Central memory CD8-positive, alpha-beta T cell (primary cell): ENCODE measurements at regions not wholly inside any gene's neighbourhood (a gene's known extent, or its start where the extent isn't known, plus 50 kb on each side); places are given as distances from the start of the nearest gene placed in this dataset.
"Not testable (repeated sequence)": the region's sequence is repeated elsewhere in the genome, so short reads cannot be mapped to it uniquely, and the experiment has no call there.

ENCODE experiments used
- ATAC-seq: fragments of 150-1000 bp; cut with Tn5 transposase; replicated peaks from 2 replicates; pipeline ENCODE4 v1.10.0; 2022; ENCODE audit warnings: mild to moderate bottlenecking, moderate FRiP score, moderate number of reproducible peaks; ENCODE audit not compliant: poor library complexity, severe bottlenecking; ENCODE audit errors: extremely low read depth
- DNase-seq, 2 donors: peaks; one replicate each; pipeline ENCODE4 v3.0.0; 2021; ENCODE audit warnings: low spot score in 2 of 2
- H3K27ac Mint-ChIP-seq: one replicate; pipeline ENCODE4 v1.8.0; 2022; ENCODE audit warnings: low read depth, mild to moderate bottlenecking, moderate library complexity, mixed read lengths
- H3K27me3 Mint-ChIP-seq: one replicate; pipeline ENCODE4 v1.8.0; 2022; ENCODE audit warnings: mixed read lengths
- H3K36me3 Mint-ChIP-seq: one replicate; pipeline ENCODE4 v1.8.0; 2022; ENCODE audit warnings: mild to moderate bottlenecking, moderate library complexity, mixed read lengths; ENCODE audit not compliant: insufficient read depth
- H3K4me1 Mint-ChIP-seq: one replicate; pipeline ENCODE4 v1.8.0; 2022; ENCODE audit warnings: mixed read lengths
- H3K4me3 Mint-ChIP-seq: one replicate; pipeline ENCODE4 v1.8.0; 2022; ENCODE audit warnings: mild to moderate bottlenecking, moderate library complexity, mixed read lengths
- H3K9me3 Mint-ChIP-seq: one replicate; pipeline ENCODE4 v1.8.0; 2022; ENCODE audit warnings: mixed read lengths

- DNase-seq = no peak
- no peak overlapping the region for H3K27ac Mint-ChIP-seq
- H3K36me3 Mint-ChIP-seq = no peaks in the 10 kb centered on the region
- no peaks in the 10 kb centered on the region for H3K27me3 Mint-ChIP-seq
- H3K4me1 Mint-ChIP-seq = no peaks in the 10 kb centered on the region
- ATAC-seq = no peak
- peaks cover 16% of the 10 kb centered on the region for H3K9me3 Mint-ChIP-seq
- no peak overlapping the region for H3K4me3 Mint-ChIP-seq
These were observed 883.6 kb downstream of the TAF11L14 start for GRCh38 chr5:18517641-18518380.

- Mint-ChIP-seq H3K4me1 (no peaks in the 10 kb centered on the region), H3K27me3 (no peaks in the 10 kb centered on the region), H3K36me3 (no peaks in the 10 kb centered on the region), H3K9me3 (peaks cover 21% of the 10 kb centered on the region), H3K4me3 (no peak overlapping the region), H3K27ac (no peak overlapping the region)
- ATAC-seq (no peak), DNase-seq (no peak)
These were observed 889.1 kb downstream of the TAF11L14 start for GRCh38 chr5:18523380-18523779.

DNA sequence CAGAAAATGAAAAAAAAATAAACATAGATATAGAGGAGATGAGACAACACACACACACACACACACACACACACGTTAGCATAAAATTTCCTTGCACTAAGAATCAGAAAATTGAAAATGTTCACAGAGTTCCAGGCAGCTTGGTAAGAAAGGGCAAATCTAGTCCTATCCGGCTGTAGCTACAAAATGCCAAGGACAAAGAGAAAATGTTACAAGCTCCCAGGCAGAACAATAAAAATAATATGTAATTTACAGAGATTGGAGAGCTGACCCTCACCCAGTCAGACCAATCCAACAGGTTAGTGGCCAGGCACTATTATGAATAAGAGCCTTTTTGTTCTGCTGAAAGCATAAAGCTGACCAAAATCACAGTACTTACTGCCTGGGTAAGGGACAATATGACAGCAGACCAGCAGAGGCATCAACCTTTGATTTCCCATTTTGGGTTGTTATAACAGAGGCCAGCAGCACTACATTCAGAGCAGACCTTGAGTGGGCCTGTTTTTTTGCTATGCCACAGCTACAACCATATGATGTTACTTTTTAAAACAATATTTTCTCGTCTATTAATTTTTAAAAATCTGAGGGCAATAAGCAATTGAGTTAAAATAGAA, 892.6 kb downstream of the TAF11L14 start:
- no peaks in the 10 kb centered on the region for H3K36me3 Mint-ChIP-seq
- no peak overlapping the region for H3K4me3 Mint-ChIP-seq
- no peaks in the 10 kb centered on the region for H3K27me3 Mint-ChIP-seq
- H3K27ac Mint-ChIP-seq = no peak overlapping the region
- DNase-seq (no peak), ATAC-seq (no peak)
- no peaks in the 10 kb centered on the region for H3K4me1 Mint-ChIP-seq
- peaks cover 5% of the 10 kb centered on the region for H3K9me3 Mint-ChIP-seq

DNA sequence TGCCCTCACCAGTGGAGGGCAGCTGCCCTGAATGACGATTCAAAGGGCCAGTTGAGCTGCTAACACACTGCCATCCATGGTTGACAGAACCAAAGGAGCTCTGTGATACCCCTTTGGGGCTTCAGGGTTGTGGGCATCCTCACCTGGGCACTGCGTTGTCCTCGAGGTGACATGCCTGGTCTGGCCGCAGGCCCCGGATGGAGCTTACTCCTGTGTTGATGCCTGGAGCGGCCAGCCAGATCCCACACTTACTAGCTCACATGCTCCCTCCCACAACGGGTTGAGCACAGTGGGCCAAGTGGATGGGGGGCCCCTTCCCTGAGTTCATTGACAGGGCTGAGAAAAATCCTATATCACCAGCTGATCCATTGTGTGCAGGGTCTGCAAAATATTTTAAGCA, 898.9 kb downstream of the TAF11L14 start:
- Mint-ChIP-seq H3K9me3 (no peaks in the 10 kb centered on the region), H3K4me3 (no peak overlapping the region), H3K27ac (no peak overlapping the region), H3K36me3 (no peaks in the 10 kb centered on the region), H3K4me1 (no peaks in the 10 kb centered on the region), H3K27me3 (no peaks in the 10 kb centered on the region)
- DNase-seq (no peak), ATAC-seq (no peak)

DNA sequence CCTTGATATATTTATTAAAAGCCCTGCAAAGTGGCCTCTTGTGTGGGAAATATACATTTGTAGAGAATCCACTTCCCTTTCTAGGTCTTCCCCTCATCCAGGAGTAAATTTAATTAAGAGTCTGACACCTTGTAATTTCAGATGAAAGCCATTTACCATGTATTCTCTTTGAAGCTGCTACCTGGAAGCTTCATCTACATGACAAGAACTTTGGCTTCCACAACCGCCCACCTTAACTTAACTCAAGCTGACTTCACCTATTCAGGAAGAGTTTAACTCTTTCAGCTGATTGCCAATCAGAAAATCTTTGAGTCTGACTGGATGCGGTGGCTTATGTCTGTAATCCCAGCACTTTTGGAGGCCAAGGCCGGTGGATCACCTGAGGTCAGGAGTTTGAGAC, 899.9 kb downstream of the TAF11L14 start:
- no peaks in the 10 kb centered on the region for H3K36me3 Mint-ChIP-seq

GRCh38 chr5:18535753-18536152, 901.5 kb downstream of the TAF11L14 start:
- not testable (repeated sequence) for H3K9me3 Mint-ChIP-seq, H3K4me3 Mint-ChIP-seq, DNase-seq, ATAC-seq, H3K27ac Mint-ChIP-seq, H3K36me3 Mint-ChIP-seq, H3K4me1 Mint-ChIP-seq, H3K27me3 Mint-ChIP-seq

More for the DNA sequence above, 899.9 kb downstream of the TAF11L14 start:
- no peaks in the 10 kb centered on the region for H3K4me1 Mint-ChIP-seq
- DNase-seq (no peak), ATAC-seq (no peak)
- no peaks in the 10 kb centered on the region for H3K27me3 Mint-ChIP-seq
- no peak overlapping the region for H3K4me3 Mint-ChIP-seq
- H3K9me3 Mint-ChIP-seq = no peaks in the 10 kb centered on the region
- no peak overlapping the region for H3K27ac Mint-ChIP-seq

DNA sequence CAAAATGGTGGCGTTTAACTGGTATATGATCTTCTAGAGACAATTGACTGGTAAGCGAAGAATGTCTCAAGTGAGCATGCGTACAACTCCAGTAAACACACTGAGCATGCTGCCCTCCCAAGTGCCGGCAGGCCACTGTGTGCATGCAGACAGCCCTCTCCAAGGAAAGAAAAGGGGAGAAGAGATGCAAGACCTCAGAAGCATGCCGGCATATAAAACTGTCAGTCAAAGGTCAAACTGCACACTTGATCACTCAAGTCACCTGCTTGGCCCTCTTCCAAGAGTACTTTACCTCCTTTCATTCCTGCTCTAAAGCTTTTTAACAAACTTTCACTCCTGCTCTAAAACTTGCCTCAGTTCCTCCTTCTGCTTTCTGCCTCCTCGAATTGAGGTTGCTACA, 910.2 kb downstream of the TAF11L14 start:
- Mint-ChIP-seq H3K4me3 (no peak overlapping the region), H3K36me3 (no peaks in the 10 kb centered on the region), H3K4me1 (no peaks in the 10 kb centered on the region), H3K9me3 (peaks cover 10% of the 10 kb centered on the region), H3K27me3 (no peaks in the 10 kb centered on the region), H3K27ac (no peak overlapping the region)
- DNase-seq (no peak), ATAC-seq (no peak)

DNA sequence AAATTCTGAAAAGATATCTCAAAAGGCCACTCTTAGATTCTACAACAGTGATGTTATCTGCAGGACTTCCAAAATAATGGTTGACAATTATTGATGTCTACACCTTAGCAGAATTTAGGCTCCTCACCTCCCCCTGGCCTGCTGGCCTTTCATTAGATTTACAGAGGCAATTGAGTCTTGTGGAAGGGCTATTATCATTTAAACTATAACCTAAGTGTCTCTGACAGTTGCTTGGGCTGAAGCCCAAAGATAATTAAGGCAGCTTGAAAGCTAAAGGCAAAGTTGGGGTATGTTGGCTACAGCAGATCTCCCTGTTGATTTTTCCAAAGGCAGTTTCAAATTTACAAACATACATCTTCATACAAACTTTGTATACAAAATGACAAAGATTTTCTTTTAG, 912.3 kb downstream of the TAF11L14 start:
- ATAC-seq = no peak
- no peak for DNase-seq
- peaks cover 12% of the 10 kb centered on the region for H3K9me3 Mint-ChIP-seq
- H3K4me3 Mint-ChIP-seq = no peak overlapping the region
- no peaks in the 10 kb centered on the region for H3K4me1 Mint-ChIP-seq
- no peak overlapping the region for H3K27ac Mint-ChIP-seq
- no peaks in the 10 kb centered on the region for H3K36me3 Mint-ChIP-seq
- H3K27me3 Mint-ChIP-seq = no peaks in the 10 kb centered on the region

DNA sequence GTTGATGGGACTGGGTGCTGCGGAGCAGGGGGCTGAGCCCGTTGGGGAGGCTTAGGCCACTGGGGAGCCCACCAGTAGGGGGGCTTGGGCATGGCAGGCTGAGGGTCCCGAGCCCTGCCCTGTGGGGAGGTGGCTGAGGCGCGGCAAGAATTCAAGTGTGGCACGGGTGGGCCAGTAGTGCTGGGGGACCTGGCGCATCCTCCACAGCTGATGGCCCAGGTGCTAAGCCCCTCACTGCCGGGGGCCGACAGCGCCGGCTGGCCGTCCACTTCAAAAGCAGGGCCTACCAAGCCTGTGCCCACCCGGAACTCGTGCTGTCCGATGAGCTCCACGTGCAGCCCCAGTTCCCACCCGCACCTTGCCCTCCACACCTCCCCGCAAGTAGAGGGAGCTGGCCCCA, 917.5 kb downstream of the TAF11L14 start:
- Mint-ChIP-seq H3K27ac (no peak overlapping the region), H3K27me3 (no peaks in the 10 kb centered on the region), H3K4me3 (no peak overlapping the region), H3K36me3 (no peaks in the 10 kb centered on the region), H3K4me1 (no peaks in the 10 kb centered on the region), H3K9me3 (peaks cover 20% of the 10 kb centered on the region)
- DNase-seq = no peak
- no peak for ATAC-seq

- H3K27me3 Mint-ChIP-seq = no peaks in the 10 kb centered on the region
- H3K4me3 Mint-ChIP-seq = no peak overlapping the region
- H3K36me3 Mint-ChIP-seq = no peaks in the 10 kb centered on the region
- no peak for ATAC-seq
- H3K9me3 Mint-ChIP-seq = peaks cover 20% of the 10 kb centered on the region
- no peaks in the 10 kb centered on the region for H3K4me1 Mint-ChIP-seq
- no peak overlapping the region for H3K27ac Mint-ChIP-seq
- DNase-seq = no peak
These were observed 919.0 kb downstream of the TAF11L14 start for GRCh38 chr5:18553269-18553668.

- Mint-ChIP-seq H3K4me3 (no peak overlapping the region), H3K36me3 (no peaks in the 10 kb centered on the region), H3K27ac (no peak overlapping the region), H3K4me1 (no peaks in the 10 kb centered on the region), H3K9me3 (peaks cover 5% of the 10 kb centered on the region), H3K27me3 (no peaks in the 10 kb centered on the region)
- ATAC-seq = no peak
- no peak for DNase-seq
These were observed 926.3 kb downstream of the TAF11L14 start for GRCh38 chr5:18560602-18561001.

- ATAC-seq (no peak), DNase-seq (no peak)
- Mint-ChIP-seq H3K4me1 (no peaks in the 10 kb centered on the region), H3K27me3 (no peaks in the 10 kb centered on the region), H3K4me3 (no peak overlapping the region), H3K27ac (no peak overlapping the region), H3K9me3 (peaks cover 11% of the 10 kb centered on the region), H3K36me3 (no peaks in the 10 kb centered on the region)
These were observed 929.6 kb downstream of the TAF11L14 start for GRCh38 chr5:18563853-18564252.

GRCh38 chr5:18566671-18567070, 932.4 kb downstream of the TAF11L14 start:
- Mint-ChIP-seq H3K36me3 (no peaks in the 10 kb centered on the region), H3K4me3 (no peak overlapping the region), H3K27ac (no peak overlapping the region), H3K4me1 (no peaks in the 10 kb centered on the region), H3K9me3 (peaks cover 11% of the 10 kb centered on the region), H3K27me3 (no peaks in the 10 kb centered on the region)
- no peak for DNase-seq
- ATAC-seq = no peak
